Astrocyte of the cerebellum (primary cell): ENCODE measurements at regions not wholly inside any gene's neighbourhood (a gene's known extent, or its start where the extent isn't known, plus 50 kb on each side); places are given as distances from the start of the nearest gene placed in this dataset.
A peak's percentile ranks its signal among the peaks of the same experiment; 100 is the strongest.

Source experiments
- DNase-seq: peaks from one replicate; pipeline ENCODE4 v3.0.0-alpha.2; 2011; ENCODE audit warnings: low read depth
- H3K4me3 ChIP-seq: 2 replicates; pipeline ENCODE4 v1.5.1; 2011; ENCODE audit warnings: mild to moderate bottlenecking, low read depth, low read length, moderate library complexity
- in situ Hi-C: cut with HindIII; loops from 2 replicates; pipeline ENCODE4 v1.10.0; 2017; ENCODE audit warnings: low sequenced_read_pairs
- TF ChIP-seq, protein P1 (sequence below): IDR thresholded peaks from 2 replicates; pipeline ENCODE4 v1.5.1; 2012; ENCODE audit warnings: low read length, low read depth, moderate library complexity, mild to moderate bottlenecking; ENCODE audit errors: missing control alignments

DNA sequence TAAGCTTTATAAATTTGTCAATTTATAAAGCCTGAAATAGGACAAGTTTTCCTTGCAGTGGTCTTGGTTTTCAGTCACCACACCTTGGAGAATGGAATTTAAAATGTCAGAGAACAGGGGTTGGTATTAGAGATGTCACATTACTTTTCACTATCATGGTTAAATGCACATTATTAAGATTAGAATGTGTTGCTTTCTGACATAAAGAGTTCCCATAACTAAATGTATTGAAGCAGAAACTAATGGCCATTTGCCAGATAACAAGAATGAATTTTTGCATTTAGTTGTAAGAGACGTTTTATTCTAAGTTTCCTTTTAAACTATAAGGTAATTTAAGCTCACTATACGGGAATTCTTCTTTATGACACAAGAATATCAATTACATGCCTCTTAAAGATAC is 172.3 kb downstream of the ARL4A start:
- in situ Hi-C loops = no loop called here
- DNase-seq = no peak
- TF ChIP-seq, protein P1, sequence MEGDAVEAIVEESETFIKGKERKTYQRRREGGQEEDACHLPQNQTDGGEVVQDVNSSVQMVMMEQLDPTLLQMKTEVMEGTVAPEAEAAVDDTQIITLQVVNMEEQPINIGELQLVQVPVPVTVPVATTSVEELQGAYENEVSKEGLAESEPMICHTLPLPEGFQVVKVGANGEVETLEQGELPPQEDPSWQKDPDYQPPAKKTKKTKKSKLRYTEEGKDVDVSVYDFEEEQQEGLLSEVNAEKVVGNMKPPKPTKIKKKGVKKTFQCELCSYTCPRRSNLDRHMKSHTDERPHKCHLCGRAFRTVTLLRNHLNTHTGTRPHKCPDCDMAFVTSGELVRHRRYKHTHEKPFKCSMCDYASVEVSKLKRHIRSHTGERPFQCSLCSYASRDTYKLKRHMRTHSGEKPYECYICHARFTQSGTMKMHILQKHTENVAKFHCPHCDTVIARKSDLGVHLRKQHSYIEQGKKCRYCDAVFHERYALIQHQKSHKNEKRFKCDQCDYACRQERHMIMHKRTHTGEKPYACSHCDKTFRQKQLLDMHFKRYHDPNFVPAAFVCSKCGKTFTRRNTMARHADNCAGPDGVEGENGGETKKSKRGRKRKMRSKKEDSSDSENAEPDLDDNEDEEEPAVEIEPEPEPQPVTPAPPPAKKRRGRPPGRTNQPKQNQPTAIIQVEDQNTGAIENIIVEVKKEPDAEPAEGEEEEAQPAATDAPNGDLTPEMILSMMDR = no peak
- no peak overlapping the region for H3K4me3 ChIP-seq

DNA sequence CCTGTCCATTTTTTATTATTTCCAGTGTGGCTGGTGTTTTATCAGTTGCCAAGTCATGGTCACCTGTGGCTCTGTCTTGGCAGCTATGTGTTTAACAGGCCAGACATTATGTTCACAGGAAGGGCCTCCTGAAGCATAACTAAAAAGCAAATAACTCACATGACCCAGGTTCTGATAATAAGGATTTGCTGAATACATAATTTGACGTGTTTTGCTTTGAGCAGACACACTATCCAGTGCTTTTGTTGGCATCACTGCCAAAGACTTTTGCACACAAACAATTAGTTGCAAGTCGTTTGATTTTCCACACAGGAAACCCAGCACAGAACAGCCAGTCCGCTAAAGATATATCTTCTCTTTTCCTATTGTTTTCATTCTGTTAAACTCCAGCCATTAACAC is 173.6 kb downstream of the ARL4A start:
- TF ChIP-seq, protein P1 = no peak
- peak; percentile 53 for DNase-seq
- no peak overlapping the region for H3K4me3 ChIP-seq
- in situ Hi-C loops = no loop called here

DNA sequence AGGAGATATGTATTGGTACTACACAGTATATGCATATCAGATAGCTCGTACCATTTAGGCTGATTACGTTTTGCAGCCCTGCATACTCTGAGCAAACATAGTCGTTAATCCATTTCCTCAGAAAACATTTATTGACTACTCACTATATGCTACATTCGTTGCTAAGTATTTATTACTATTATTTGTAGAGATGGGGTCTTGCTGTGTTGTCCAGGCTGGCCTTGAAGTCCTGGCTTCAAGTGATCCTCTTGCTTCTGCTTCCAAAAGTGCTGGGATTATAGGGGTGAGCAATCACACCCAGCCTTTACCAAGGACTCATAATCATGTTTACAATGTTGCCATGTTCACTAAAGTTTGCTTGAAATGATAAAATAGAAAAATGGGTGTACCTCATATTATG is 174.7 kb downstream of the ARL4A start:
- DNase-seq = no peak
- in situ Hi-C loops = no loop called here
- H3K4me3 ChIP-seq = no peak overlapping the region
- TF ChIP-seq, protein P1 = no peak

DNA sequence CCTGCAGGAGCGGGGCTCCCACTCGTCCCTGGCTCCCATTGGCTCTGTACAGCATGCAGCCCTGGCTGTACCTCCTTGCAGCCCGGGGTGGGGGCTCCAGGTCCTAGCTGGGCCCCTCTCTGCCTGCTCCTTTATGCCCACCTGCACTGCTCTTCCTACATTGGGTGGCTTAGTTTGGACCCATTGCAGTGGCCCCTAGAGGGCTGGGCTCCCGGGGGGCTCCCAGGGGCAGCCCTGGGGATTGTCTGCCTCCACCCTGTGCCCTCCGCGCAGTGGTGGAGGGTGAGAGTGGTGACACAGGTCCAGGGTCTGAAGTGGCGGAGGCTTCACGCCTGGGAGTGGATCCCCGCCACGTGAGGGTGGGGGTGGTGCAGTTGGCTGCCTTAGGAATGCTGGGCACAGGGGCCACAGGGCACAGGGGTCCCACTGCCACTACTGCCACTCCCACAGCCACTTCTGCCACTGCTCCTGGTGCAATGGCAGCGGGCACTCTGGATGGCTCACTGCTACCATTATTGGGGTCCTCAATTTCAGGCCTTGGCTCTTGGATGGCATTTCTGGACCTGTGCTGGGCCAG is 177.1 kb downstream of the ARL4A start:
- TF ChIP-seq, protein P1 = no peak
- in situ Hi-C loops = no loop called here
- H3K4me3 ChIP-seq = no peak overlapping the region
- DNase-seq = no peak

DNA sequence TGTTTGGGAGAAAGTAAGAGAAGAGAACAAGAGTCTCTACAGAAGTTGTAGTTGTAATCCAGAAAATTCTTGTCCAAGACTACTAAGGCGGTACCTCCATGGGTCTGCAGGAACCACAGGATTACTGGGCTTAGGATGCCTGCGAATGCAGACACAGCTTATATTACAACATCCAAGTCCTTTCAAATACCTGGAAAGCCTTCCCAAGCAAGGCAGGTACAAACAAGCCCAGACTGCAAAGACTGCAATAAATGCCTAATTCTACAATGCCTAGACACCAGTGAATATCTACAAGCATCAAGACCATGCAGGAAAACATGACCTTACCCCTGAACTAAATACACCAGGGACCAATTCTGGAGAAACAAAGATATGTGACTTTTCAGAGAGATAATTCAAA is 178.2 kb downstream of the ARL4A start:
- DNase-seq = no peak
- TF ChIP-seq, protein P1 = no peak
- in situ Hi-C loops = no loop called here

DNA sequence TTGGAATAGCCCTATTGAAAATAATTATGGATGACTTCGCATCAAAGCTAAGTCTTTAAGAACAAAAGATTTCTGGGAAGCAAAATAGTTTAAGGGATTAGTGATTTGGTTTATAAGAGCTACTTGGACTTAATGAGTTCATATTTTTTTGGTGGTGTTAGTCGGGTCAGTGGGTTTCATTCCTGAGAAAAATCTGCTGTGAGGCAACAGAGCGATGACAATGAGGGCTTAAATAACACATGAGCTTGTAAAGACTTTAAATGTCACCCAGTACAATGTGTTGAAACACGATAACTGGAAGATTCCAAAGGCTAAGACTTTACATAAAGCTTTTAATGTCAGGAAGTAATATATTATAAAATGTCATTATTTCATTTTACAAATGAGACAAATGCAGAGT is 178.8 kb downstream of the ARL4A start:
- H3K4me3 ChIP-seq = no peak overlapping the region
- in situ Hi-C loops = no loop called here
- TF ChIP-seq, protein P1 = no peak
- DNase-seq = no peak

More for the DNA sequence above, 178.2 kb downstream of the ARL4A start:
- H3K4me3 ChIP-seq = no peak overlapping the region
